Tibial nerve (tissue), 3 donors: ENCODE measurements at regions not wholly inside any gene's neighbourhood (a gene's known extent, or its start where the extent isn't known, plus 50 kb on each side); places are given as distances from the start of the nearest gene placed in this dataset.

Experiments used
- POLR2A ChIP-seq, 2 donors: fragments of 450-650 bp; IDR thresholded peaks; one replicate each; pipeline ENCODE4 v1.6.1; 2017; ENCODE audit warnings: antibody characterized with exemption in 2 of 2, mild to moderate bottlenecking in 2 of 2, moderate library complexity in 2 of 2
- TF ChIP-seq, protein P1 (sequence below), 5 experiments: fragments of 200-600 bp in 3 of 5; fragments of 450-650 bp in 2 of 5; sonication (generic) in 3 of 5; IDR thresholded peaks; one replicate each; pipeline ENCODE4 v1.5.1; 2016 to 2019; ENCODE audit warnings: antibody characterized with exemption in 5 of 5, mild to moderate bottlenecking in 3 of 5, moderate library complexity in 2 of 5

DNA sequence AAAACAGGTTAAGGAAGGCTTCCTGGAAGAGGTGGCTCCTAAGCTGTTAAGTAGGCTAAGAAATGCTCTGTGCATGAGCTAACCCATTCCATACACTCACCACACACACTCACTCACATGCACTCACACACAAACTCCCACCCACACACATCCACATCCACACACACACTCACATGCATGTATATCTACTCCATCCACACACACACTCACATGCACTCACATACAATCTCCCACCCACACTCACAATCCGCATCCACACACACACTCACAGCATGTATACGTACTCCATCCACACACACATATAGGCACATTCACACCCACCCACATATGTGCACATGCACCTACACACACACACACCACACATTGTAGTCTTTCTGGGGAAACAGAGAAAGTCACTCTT lies 89.3 kb upstream of the HNF1B start:
- TF ChIP-seq, protein P1, sequence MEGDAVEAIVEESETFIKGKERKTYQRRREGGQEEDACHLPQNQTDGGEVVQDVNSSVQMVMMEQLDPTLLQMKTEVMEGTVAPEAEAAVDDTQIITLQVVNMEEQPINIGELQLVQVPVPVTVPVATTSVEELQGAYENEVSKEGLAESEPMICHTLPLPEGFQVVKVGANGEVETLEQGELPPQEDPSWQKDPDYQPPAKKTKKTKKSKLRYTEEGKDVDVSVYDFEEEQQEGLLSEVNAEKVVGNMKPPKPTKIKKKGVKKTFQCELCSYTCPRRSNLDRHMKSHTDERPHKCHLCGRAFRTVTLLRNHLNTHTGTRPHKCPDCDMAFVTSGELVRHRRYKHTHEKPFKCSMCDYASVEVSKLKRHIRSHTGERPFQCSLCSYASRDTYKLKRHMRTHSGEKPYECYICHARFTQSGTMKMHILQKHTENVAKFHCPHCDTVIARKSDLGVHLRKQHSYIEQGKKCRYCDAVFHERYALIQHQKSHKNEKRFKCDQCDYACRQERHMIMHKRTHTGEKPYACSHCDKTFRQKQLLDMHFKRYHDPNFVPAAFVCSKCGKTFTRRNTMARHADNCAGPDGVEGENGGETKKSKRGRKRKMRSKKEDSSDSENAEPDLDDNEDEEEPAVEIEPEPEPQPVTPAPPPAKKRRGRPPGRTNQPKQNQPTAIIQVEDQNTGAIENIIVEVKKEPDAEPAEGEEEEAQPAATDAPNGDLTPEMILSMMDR (IDR thresholded peaks at IDR 0.05), result no peak
- TF ChIP-seq POLR2A (IDR thresholded peaks at IDR 0.05), result no peak
